ENCODE measurements at regions not wholly inside any gene's neighbourhood (a gene's known extent, or its start where the extent isn't known, plus 50 kb on each side); places are given as distances from the start of the nearest gene placed in this dataset.
A peak's percentile ranks its signal among the peaks of the same experiment; 100 is the strongest.

GRCh38 chr3:55185380-55185779 is 257.5 kb upstream of the LRTM1 start:
- no peak overlapping the region for H3K4me3 ChIP-seq (replicated peaks; ENCODE audit: low read depth, low read length)
- TF ChIP-seq CTCF (IDR thresholded peaks at IDR 0.05; ENCODE audit: low read length, missing control alignments), result no peak

DNA sequence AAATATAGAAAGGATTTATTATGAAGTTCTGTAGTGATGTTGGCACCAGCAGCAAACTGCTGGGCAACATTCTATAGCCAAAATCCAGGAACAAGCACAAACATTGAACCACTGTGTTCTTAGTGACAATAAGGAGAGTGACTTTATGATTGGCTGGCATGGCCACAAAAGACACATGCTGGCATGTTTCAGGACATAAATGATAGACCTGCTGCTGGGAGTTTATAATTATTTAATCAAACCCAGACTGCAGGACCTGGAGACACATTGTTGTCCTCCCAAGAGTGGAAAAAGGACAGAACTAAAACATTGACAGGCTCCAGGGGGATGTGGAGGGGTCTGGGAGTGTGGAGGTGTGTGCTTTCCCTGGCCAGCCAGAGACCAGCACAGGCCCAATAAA is 255.3 kb upstream of the LRTM1 start:
- H3K4me3 ChIP-seq (replicated peaks; ENCODE audit: low read depth, low read length), result no peak overlapping the region
- no peak for TF ChIP-seq CTCF (IDR thresholded peaks at IDR 0.05; ENCODE audit: low read length, missing control alignments)
- no peak for DNase-seq (ENCODE audit: low read depth)

More at GRCh38 chr3:55185380-55185779, 257.5 kb upstream of the LRTM1 start:
- DNase-seq (ENCODE audit: low read depth), result peak; percentile 31

- no peak overlapping the region for H3K4me3 ChIP-seq (replicated peaks; ENCODE audit: low read depth, low read length)
- peak; percentile 81 for TF ChIP-seq CTCF (IDR thresholded peaks at IDR 0.05; ENCODE audit: low read length, missing control alignments)
- peak; percentile 70 for DNase-seq (ENCODE audit: low read depth)
Measured at GRCh38 chr3:55180936-55181535, 253.2 kb upstream of the LRTM1 start.

DNA sequence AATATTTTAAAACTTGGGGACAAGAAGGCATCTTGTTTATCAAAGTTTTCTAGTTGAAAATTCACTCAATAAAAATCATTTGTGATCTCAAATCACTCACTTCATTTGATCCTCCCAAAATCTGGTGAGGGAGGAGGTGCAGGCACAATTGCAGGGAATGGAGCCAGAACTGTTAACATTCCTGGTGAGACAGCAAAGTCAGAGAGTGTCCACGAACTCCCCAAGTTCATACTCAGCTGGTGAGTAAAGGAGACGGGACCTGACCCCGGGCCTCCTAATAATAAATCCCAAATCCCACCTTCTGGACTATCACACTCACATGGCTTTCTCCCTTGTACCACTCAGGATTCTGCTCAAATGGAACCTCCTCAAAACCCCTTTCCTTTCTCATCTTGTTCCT is 252.3 kb upstream of the LRTM1 start:
- no peak for TF ChIP-seq CTCF (IDR thresholded peaks at IDR 0.05; ENCODE audit: low read length, missing control alignments)
- no peak overlapping the region for H3K4me3 ChIP-seq (replicated peaks; ENCODE audit: low read depth, low read length)

GRCh38 chr3:55178336-55178735 is 250.5 kb upstream of the LRTM1 start:
- H3K4me3 ChIP-seq (replicated peaks; ENCODE audit: low read depth, low read length), result no peak overlapping the region
- DNase-seq (ENCODE audit: low read depth), result no peak
- TF ChIP-seq CTCF (IDR thresholded peaks at IDR 0.05; ENCODE audit: low read length, missing control alignments), result no peak

More for the DNA sequence above, 252.3 kb upstream of the LRTM1 start:
- no peak for DNase-seq (ENCODE audit: low read depth)

DNA sequence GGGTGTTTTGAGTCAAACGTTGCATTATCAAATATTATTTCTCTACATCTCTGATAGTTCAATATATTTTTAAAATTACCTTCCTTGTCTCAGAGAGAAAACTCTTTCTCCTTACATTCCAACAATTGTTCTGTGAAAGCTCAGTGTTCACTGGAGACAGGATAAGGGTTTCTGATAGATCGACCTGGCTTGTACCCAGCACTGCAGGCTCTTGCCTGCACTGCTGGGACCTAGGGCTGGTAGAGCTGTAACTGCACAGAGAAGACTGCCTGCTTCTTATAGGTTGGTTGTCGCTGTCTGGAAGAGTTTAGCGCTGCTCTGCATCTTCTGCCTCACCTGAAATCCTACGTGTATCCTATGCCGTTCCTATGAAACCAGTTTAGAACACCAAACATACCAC is 249.9 kb upstream of the LRTM1 start:
- TF ChIP-seq CTCF (IDR thresholded peaks at IDR 0.05; ENCODE audit: low read length, missing control alignments), result no peak
- peak; percentile 42 for DNase-seq (ENCODE audit: low read depth)
- H3K4me3 ChIP-seq (replicated peaks; ENCODE audit: low read depth, low read length), result no peak overlapping the region

GRCh38 chr3:55175423-55175822 is 247.6 kb upstream of the LRTM1 start:
- DNase-seq (ENCODE audit: low read depth), result no peak
- TF ChIP-seq CTCF (IDR thresholded peaks at IDR 0.05; ENCODE audit: low read length, missing control alignments), result no peak
- no peak overlapping the region for H3K4me3 ChIP-seq (replicated peaks; ENCODE audit: low read depth, low read length)
